BJ (cell line): ENCODE measurements at regions not wholly inside any gene's neighbourhood (a gene's known extent, or its start where the extent isn't known, plus 50 kb on each side); places are given as distances from the start of the nearest gene placed in this dataset.

Source experiments
- CTCF ChIA-PET: fragments of 350-600 bp; formaldehyde crosslinking; extraction: SDS; loops from one replicate; lab custom pipeline; 2021; ENCODE audit warnings: antibody characterized with exemption, inconsistent platforms; lab: Yijun Ruan, JAX
- POLR2A ChIA-PET: fragments of 300-600 bp; sonication (Branson Sonifier 250); formaldehyde crosslinking; extraction: SDS; loops from one replicate; lab custom pipeline; 2021; ENCODE audit warnings: antibody characterized with exemption; lab: Charles Lee
- DNase-seq: peaks from one replicate; pipeline ENCODE4 v3.0.0-alpha.2; 2011; ENCODE audit warnings: low read depth
- H3K27me3 ChIP-seq: 2 replicates; pipeline ENCODE4 v1.6.0; 2011; ENCODE audit warnings: low read length; ENCODE audit not compliant: control insufficient read depth, insufficient read depth
- H3K36me3 ChIP-seq: 2 replicates; pipeline ENCODE4 v1.5.1; 2011; ENCODE audit warnings: low read length; ENCODE audit not compliant: control insufficient read depth, insufficient read depth
- H3K4me3 ChIP-seq: 2 replicates; pipeline ENCODE4 v1.5.1; 2011; ENCODE audit warnings: low read depth, mild to moderate bottlenecking, control low read depth, low read length
- TF ChIP-seq, protein P1 (sequence below): IDR thresholded peaks from 2 replicates; pipeline ENCODE4 v1.5.1; 2011; ENCODE audit warnings: low read depth, mild to moderate bottlenecking, control low read depth, inconsistent platforms, low read length, moderate library complexity; ENCODE audit not compliant: insufficient read depth

DNA sequence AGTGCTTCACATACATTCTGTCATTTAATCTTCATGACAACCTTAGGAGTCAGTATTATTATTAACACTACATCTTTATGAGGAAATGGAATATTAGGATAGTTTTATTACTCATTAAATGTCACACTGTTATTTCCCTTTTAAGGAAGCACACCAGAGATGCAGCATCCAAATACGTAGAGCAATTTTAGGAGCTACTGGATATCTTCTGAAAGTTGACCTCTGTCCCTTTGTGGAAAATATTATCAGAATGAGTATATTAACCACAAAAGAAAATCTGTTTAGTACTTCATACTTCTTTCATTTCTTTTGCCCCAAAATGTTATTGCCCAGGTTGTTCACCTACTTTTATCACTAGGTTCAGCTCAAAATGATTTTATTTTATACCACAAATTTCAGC is 72.9 kb upstream of the APCDD1 start:
- CTCF ChIA-PET: no interaction called here
- TF ChIP-seq, protein P1, sequence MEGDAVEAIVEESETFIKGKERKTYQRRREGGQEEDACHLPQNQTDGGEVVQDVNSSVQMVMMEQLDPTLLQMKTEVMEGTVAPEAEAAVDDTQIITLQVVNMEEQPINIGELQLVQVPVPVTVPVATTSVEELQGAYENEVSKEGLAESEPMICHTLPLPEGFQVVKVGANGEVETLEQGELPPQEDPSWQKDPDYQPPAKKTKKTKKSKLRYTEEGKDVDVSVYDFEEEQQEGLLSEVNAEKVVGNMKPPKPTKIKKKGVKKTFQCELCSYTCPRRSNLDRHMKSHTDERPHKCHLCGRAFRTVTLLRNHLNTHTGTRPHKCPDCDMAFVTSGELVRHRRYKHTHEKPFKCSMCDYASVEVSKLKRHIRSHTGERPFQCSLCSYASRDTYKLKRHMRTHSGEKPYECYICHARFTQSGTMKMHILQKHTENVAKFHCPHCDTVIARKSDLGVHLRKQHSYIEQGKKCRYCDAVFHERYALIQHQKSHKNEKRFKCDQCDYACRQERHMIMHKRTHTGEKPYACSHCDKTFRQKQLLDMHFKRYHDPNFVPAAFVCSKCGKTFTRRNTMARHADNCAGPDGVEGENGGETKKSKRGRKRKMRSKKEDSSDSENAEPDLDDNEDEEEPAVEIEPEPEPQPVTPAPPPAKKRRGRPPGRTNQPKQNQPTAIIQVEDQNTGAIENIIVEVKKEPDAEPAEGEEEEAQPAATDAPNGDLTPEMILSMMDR: no peak
- POLR2A ChIA-PET: no interaction called here
- H3K4me3 ChIP-seq: no peak overlapping the region
- no peak for DNase-seq
- H3K36me3 ChIP-seq: no peaks in the 10 kb centered on the region
- no peaks in the 10 kb centered on the region for H3K27me3 ChIP-seq

- ChIA-PET POLR2A (no interaction called here), CTCF (no interaction called here)
- DNase-seq: no peak
- Histone ChIP-seq H3K4me3 (no peak overlapping the region), H3K36me3 (no peaks in the 10 kb centered on the region), H3K27me3 (no peaks in the 10 kb centered on the region)
- TF ChIP-seq, protein P1: no peak
These were observed 72.5 kb upstream of the APCDD1 start for GRCh38 chr18:10381951-10382350.

- Histone ChIP-seq H3K4me3 (no peak overlapping the region), H3K36me3 (no peaks in the 10 kb centered on the region), H3K27me3 (no peaks in the 10 kb centered on the region)
- ChIA-PET CTCF (interaction anchor here (0.5 kb wide), 1 partner anchor 28 kb away, joined by 3 read pairs; no protein-coding TSS in a partner anchor), POLR2A (no interaction called here)
- TF ChIP-seq, protein P1: no peak
- no peak for DNase-seq
These were observed 68.4 kb upstream of the APCDD1 start for GRCh38 chr18:10386049-10386448.

DNA sequence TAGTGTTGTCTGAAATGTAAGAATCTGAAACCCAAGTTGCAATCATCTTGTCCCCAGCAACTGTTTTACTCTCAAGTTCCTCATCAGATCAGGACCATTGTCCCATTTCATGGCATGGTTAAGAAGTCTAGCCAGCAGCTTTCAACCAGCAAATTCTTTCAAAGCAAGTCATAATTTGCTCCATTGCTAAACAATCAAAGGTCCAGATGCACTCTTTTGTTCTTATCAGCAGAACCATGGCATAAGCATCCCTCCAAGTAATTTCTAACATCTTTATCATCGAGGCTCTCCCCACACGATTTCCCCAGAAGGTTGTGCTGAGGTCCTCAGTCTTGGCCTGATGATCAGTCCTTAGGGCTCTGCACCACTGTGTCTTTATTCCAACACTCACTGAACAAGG is 67.5 kb upstream of the APCDD1 start:
- TF ChIP-seq, protein P1: no peak
- no peak for DNase-seq
- Histone ChIP-seq H3K27me3 (no peaks in the 10 kb centered on the region), H3K4me3 (no peak overlapping the region), H3K36me3 (no peaks in the 10 kb centered on the region)
- CTCF ChIA-PET: interaction anchor here (0.7 kb wide), 1 partner anchor 53 kb away, joined by 3 read pairs; no protein-coding TSS in a partner anchor
- POLR2A ChIA-PET: no interaction called here

DNA sequence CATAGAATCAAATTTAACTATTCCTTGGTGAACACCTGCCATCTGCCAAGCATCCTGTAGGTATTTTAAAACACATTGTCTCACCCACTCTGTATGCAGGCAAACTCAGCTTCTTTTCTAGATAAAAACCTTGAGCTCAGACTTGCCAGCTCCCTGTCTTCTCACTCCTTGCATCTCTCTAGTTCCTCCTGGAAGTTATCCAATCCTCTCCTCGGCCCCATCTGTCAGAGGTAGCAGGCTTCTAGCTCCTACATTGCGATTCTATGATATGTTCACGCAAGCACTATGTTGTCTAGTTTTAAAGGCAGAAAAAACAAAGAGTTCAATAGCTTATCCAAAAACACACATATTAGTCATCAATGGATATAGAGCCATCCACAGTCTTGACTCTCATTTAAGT is 67.0 kb upstream of the APCDD1 start:
- TF ChIP-seq, protein P1: no peak
- H3K27me3 ChIP-seq: no peaks in the 10 kb centered on the region
- no peak overlapping the region for H3K4me3 ChIP-seq
- H3K36me3 ChIP-seq: no peaks in the 10 kb centered on the region
- CTCF ChIA-PET: interaction anchor here (0.7 kb wide), 1 partner anchor 53 kb away, joined by 3 read pairs; no protein-coding TSS in a partner anchor
- POLR2A ChIA-PET: no interaction called here
- DNase-seq: no peak
